Pancreas (tissue), 10 donors: ENCODE measurements at regions not wholly inside any gene's neighbourhood (a gene's known extent, or its start where the extent isn't known, plus 50 kb on each side); places are given as distances from the start of the nearest gene placed in this dataset.

Experiments used
- ATAC-seq, 4 donors: fragments of 200-7000 bp; cut with Tn5 transposase; one replicate each; pipeline versions ENCODE4 v1.8.0 to v1.9.1; 2020; ENCODE audit warnings: mild to moderate bottlenecking in 4 of 4, moderate library complexity in 4 of 4
- DNase-seq, 6 donors: peaks; one replicate each; pipeline ENCODE4 v3.0.0-alpha.2; 2020
- FAIRE-seq: peaks from 2 replicates; lab custom pipeline; 2012; peaks lifted over from hg19 to GRCh38; lab: Jason Lieb, UNC
- H3K27ac ChIP-seq, 4 donors: fragments of 200-600 bp; sonication (generic); 1 replicate in 3 of 4; 2 replicates in 1 of 4; pipeline versions ENCODE4 v1.5.0 to v1.8.0; 2020
- H3K27me3 ChIP-seq, 4 donors: fragments of 200-600 bp; one replicate each; pipeline ENCODE4 v1.8.0; 2021
- H3K36me3 ChIP-seq, 3 donors: fragments of 200-600 bp; sonication (generic) in 1 of 3; one replicate each; pipeline versions ENCODE4 v1.5.0 to v1.8.0; 2020 to 2021
- H3K4me1 ChIP-seq, 3 donors: fragments of 200-600 bp; one replicate each; pipeline ENCODE4 v1.8.0; 2021
- H3K4me3 ChIP-seq, 4 donors: fragments of 200-600 bp; sonication (generic) in 2 of 4; one replicate each; pipeline versions ENCODE4 v1.5.0 to v1.8.0; 2020 to 2021
- H3K9me3 ChIP-seq, 4 donors: fragments of 200-600 bp; one replicate each; pipeline ENCODE4 v1.8.0; 2021
- CTCF ChIP-seq, 4 donors: fragments of 200-600 bp; sonication (generic) in 3 of 4; IDR thresholded peaks; one replicate each; pipeline versions ENCODE4 v1.5.0 to v1.8.0; 2021; ENCODE audit warnings: antibody characterized with exemption in 4 of 4
- WGBS, 2 donors: extraction: QIAGEN DNeasy Blood & Tissue Kit; methylation state at CpG; one replicate each; pipeline ENCODE4 v1.1.7; 2013; 5-methylcytosine and 5-hydroxymethylcytosine counted together
- intact Hi-C, 3 donors: fragments of 100-400 bp; cut with DNase I; formaldehyde crosslinking; loops; one replicate each; pipeline versions ENCODE4 v1.11.1 to v1.14.2; 2022
- donor health status: healthy with polysubstance abuse.
- donor health status: DM: no; HTN: no; CAD: no; lungs with moderate emphysema.
- donor health status: DM: no; HTN: no; CAD: no.
- donor health status: control.
- donor health status: control.
- donor health status: Bipolar disorder and iron deficiency.
- donor health status: DM: yes; HTN: yes; CAD: no.
- donor health status: DM: no; HTN: no; CAD: no.
- donor health status: DM: no; HTN: no; CAD: no.
- donor health status: DM: yes; HTN: yes; CAD: no.

GRCh38 chr7:42790196-42790595 is 121.7 kb downstream of the C7orf25 start:
- intact Hi-C loops: no loop called here
- no peak for ATAC-seq
- no peaks in the 10 kb centered on the region for H3K9me3 ChIP-seq
- H3K4me3 ChIP-seq: no peak overlapping the region
- no peak for FAIRE-seq
- H3K27me3 ChIP-seq: no peaks in the 10 kb centered on the region
- H3K27ac ChIP-seq: no peak overlapping the region
- no peaks in the 10 kb centered on the region for H3K36me3 ChIP-seq
- DNase-seq: no peak
- WGBS, 2 donors: 29 to 45% methylated on average over 1 of the region's 1 CpG
- TF ChIP-seq CTCF (IDR thresholded peaks at IDR 0.05): no peak
- H3K4me1 ChIP-seq: no peaks in the 10 kb centered on the region

DNA sequence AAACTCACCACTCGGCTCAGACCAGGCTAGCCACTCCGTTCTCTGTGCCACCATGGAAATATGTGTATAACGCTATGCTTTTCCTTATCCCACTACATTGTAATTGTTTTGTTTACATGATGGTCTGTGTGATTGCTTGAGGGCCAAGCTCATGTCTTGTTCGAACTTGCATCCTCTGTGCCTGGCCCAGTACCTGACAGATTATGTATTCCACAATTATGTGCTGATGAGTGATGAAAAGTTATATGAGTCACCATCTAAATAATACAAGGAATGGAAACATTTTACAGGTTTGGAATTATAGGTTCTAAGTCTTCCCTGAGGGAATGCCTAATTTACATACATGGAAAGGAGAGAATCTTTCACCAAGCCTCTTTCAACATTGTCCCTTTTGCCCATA is 137.4 kb downstream of the C7orf25 start:
- H3K9me3 ChIP-seq: no peaks in the 10 kb centered on the region
- H3K27me3 ChIP-seq: no peaks in the 10 kb centered on the region
- ATAC-seq (no peak), FAIRE-seq (no peak), DNase-seq (no peak)
- H3K27ac ChIP-seq: no peak overlapping the region
- no peak for TF ChIP-seq CTCF (IDR thresholded peaks at IDR 0.05)
- no peaks in the 10 kb centered on the region for H3K4me1 ChIP-seq
- intact Hi-C loops: no loop called here
- H3K4me3 ChIP-seq: no peak overlapping the region
- H3K36me3 ChIP-seq: no peaks in the 10 kb centered on the region
- WGBS, 2 donors: 61 to 63% methylated on average over 4 of the region's 4 CpGs

DNA sequence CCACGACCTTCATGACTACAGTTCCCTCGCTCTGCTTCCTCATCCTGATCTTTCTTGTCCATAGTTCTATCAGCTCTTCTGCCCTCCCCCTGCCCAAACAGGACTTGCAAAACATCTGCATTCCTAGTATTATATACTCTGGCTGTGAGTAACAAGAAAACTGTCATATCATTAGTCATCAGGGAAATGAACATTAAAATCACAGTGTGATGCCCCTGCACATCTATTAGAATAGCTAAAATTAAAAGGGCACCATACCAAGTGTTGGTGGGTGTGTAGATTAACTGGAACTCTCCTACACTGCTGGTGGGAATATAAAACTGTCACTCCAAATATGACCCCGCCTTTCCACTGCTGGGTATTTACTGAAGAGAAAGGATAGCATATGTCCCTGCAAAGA is 141.8 kb downstream of the C7orf25 start:
- no peak for DNase-seq
- Histone ChIP-seq H3K4me1 (no peaks in the 10 kb centered on the region), H3K36me3 (no peaks in the 10 kb centered on the region), H3K27me3 (no peaks in the 10 kb centered on the region), H3K4me3 (no peak overlapping the region), H3K9me3 (no peaks in the 10 kb centered on the region), H3K27ac (no peak overlapping the region)
- WGBS, 2 donors: 61 to 77% methylated on average over 3 of the region's 3 CpGs
- TF ChIP-seq CTCF (IDR thresholded peaks at IDR 0.05): no peak
- no peak for FAIRE-seq
- intact Hi-C loops: no loop called here
- no peak for ATAC-seq

DNA sequence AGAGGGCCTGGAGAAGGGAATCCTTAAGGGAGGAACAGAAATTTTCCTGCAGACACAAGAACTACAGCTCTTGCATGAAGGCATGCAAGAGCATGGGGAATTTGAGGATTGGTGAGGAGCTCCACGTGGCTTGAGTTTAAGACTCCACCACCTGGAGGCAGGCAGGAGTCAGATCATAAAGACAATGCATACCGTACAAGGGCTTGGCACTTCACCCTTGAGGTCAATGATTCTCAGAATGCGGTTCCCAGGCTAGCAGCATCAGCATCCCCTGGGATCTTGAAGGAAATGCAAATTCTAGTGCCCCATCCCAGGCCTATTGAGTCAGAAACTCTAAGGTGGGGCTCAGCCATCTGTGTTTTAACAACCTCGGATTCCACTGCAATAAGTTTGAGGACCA is 143.8 kb downstream of the C7orf25 start:
- 54% methylated on average over 4 of the region's 4 CpGs for WGBS, 2 donors
- no peak overlapping the region for H3K4me3 ChIP-seq
- no peak for DNase-seq

More for the DNA sequence above, 143.8 kb downstream of the C7orf25 start:
- H3K27ac ChIP-seq: no peak overlapping the region
- H3K36me3 ChIP-seq: no peaks in the 10 kb centered on the region
- ATAC-seq: no peak
- TF ChIP-seq CTCF (IDR thresholded peaks at IDR 0.05): no peak
- FAIRE-seq: no peak
- H3K9me3 ChIP-seq: no peaks in the 10 kb centered on the region
- H3K4me1 ChIP-seq: no peaks in the 10 kb centered on the region
- intact Hi-C loops: no loop called here
- H3K27me3 ChIP-seq: no peaks in the 10 kb centered on the region
